Activated T-helper 1 cell treated with anti-CD3 and anti-CD28 coated beads, Interleukin-12 subunit alpha, Interleukin-12 subunit beta, Interleukin-2, Interleukin-4 antibody, amounts not matched to agents 30 ng/mL and 10 ng/mL and 1 ng/mL, durations not matched to agents 14 hours and 24 hours and 36 hours (primary cell): ENCODE measurements at regions not wholly inside any gene's neighbourhood (a gene's known extent, or its start where the extent isn't known, plus 50 kb on each side); places are given as distances from the start of the nearest gene placed in this dataset.
"Not testable (repeated sequence)": the region's sequence is repeated elsewhere in the genome, so short reads cannot be mapped to it uniquely, and the experiment has no call there.

Experiments
- DNase-seq: peaks from one replicate; pipeline ENCODE4 v3.0.0; 2021; ENCODE audit warnings: low spot score
- H3K27ac Mint-ChIP-seq: one replicate; pipeline ENCODE4 v1.8.0; 2021; ENCODE audit warnings: mild to moderate bottlenecking, mixed read lengths
- H3K27me3 Mint-ChIP-seq: one replicate; pipeline ENCODE4 v1.8.0; 2022; ENCODE audit warnings: mild to moderate bottlenecking, moderate library complexity, mixed read lengths; ENCODE audit not compliant: insufficient read depth
- H3K36me3 Mint-ChIP-seq: one replicate; pipeline ENCODE4 v1.8.0; 2021; ENCODE audit warnings: low read depth, mixed read lengths
- H3K4me1 Mint-ChIP-seq: one replicate; pipeline ENCODE4 v1.8.0; 2021; ENCODE audit warnings: low read depth, mixed read lengths
- H3K4me3 Mint-ChIP-seq: one replicate; pipeline ENCODE4 v1.8.0; 2021; ENCODE audit warnings: mild to moderate bottlenecking, moderate library complexity, mixed read lengths
- H3K9me3 Mint-ChIP-seq: one replicate; pipeline ENCODE4 v1.8.0; 2021; ENCODE audit warnings: mixed read lengths
- intact Hi-C: fragments of 100-400 bp; cut with micrococcal nuclease; formaldehyde crosslinking; loops from one replicate; pipeline ENCODE4 v1.15.1; 2024

- no peak overlapping the region for H3K27ac Mint-ChIP-seq
- no peak overlapping the region for H3K4me3 Mint-ChIP-seq
- H3K4me1 Mint-ChIP-seq = no peaks in the 10 kb centered on the region
Measured at GRCh38 chr6:65999288-65999791, 292.3 kb upstream of the EYS start.

GRCh38 chr6:65998544-65998943, 291.5 kb upstream of the EYS start:
- no peak overlapping the region for H3K27ac Mint-ChIP-seq

More at GRCh38 chr6:65999288-65999791, 292.3 kb upstream of the EYS start:
- Mint-ChIP-seq H3K9me3 (no peaks in the 10 kb centered on the region), H3K36me3 (no peaks in the 10 kb centered on the region), H3K27me3 (no peaks in the 10 kb centered on the region)
- intact Hi-C loops = no loop called here
- DNase-seq = no peak

GRCh38 chr6:65997539-65997938, 290.5 kb upstream of the EYS start:
- intact Hi-C loops = no loop called here
- no peaks in the 10 kb centered on the region for H3K27me3 Mint-ChIP-seq
- H3K36me3 Mint-ChIP-seq = no peaks in the 10 kb centered on the region
- H3K4me1 Mint-ChIP-seq = no peaks in the 10 kb centered on the region
- no peak for DNase-seq
- no peak overlapping the region for H3K27ac Mint-ChIP-seq
- H3K9me3 Mint-ChIP-seq = no peaks in the 10 kb centered on the region
- H3K4me3 Mint-ChIP-seq = no peak overlapping the region

More at GRCh38 chr6:65998544-65998943, 291.5 kb upstream of the EYS start:
- Mint-ChIP-seq H3K36me3 (no peaks in the 10 kb centered on the region), H3K9me3 (no peaks in the 10 kb centered on the region), H3K4me3 (no peak overlapping the region), H3K27me3 (no peaks in the 10 kb centered on the region), H3K4me1 (no peaks in the 10 kb centered on the region)
- intact Hi-C loops = no loop called here
- DNase-seq = no peak

- Mint-ChIP-seq H3K36me3 (no peaks in the 10 kb centered on the region), H3K27me3 (no peaks in the 10 kb centered on the region), H3K4me3 (no peak overlapping the region), H3K4me1 (no peaks in the 10 kb centered on the region), H3K27ac (no peak overlapping the region), H3K9me3 (no peaks in the 10 kb centered on the region)
- intact Hi-C loops = no loop called here
- no peak for DNase-seq
Measured at GRCh38 chr6:65996096-65996495, 289.1 kb upstream of the EYS start.

GRCh38 chr6:65989676-65990075, 282.6 kb upstream of the EYS start:
- intact Hi-C loops = no loop called here
- H3K36me3 Mint-ChIP-seq = no peaks in the 10 kb centered on the region
- H3K4me3 Mint-ChIP-seq = no peak overlapping the region

GRCh38 chr6:65988006-65988405, 281.0 kb upstream of the EYS start:
- Mint-ChIP-seq H3K27ac (no peak overlapping the region), H3K36me3 (no peaks in the 10 kb centered on the region), H3K4me1 (no peaks in the 10 kb centered on the region), H3K27me3 (no peaks in the 10 kb centered on the region), H3K4me3 (no peak overlapping the region), H3K9me3 (peaks cover 46% of the 10 kb centered on the region)
- intact Hi-C loops = no loop called here
- no peak for DNase-seq

More at GRCh38 chr6:65989676-65990075, 282.6 kb upstream of the EYS start:
- H3K27me3 Mint-ChIP-seq = no peaks in the 10 kb centered on the region
- no peaks in the 10 kb centered on the region for H3K4me1 Mint-ChIP-seq
- no peak for DNase-seq
- peaks cover 43% of the 10 kb centered on the region for H3K9me3 Mint-ChIP-seq
- no peak overlapping the region for H3K27ac Mint-ChIP-seq

GRCh38 chr6:65984089-65984488, 277.1 kb upstream of the EYS start:
- Mint-ChIP-seq H3K4me3 (no peak overlapping the region), H3K9me3 (peaks cover 52% of the 10 kb centered on the region), H3K27ac (no peak overlapping the region), H3K27me3 (no peaks in the 10 kb centered on the region), H3K4me1 (no peaks in the 10 kb centered on the region), H3K36me3 (no peaks in the 10 kb centered on the region)
- DNase-seq = no peak
- intact Hi-C loops = no loop called here

GRCh38 chr6:65979120-65979519, 272.1 kb upstream of the EYS start:
- intact Hi-C loops = no loop called here
- no peak overlapping the region for H3K27ac Mint-ChIP-seq
- no peaks in the 10 kb centered on the region for H3K4me1 Mint-ChIP-seq
- H3K27me3 Mint-ChIP-seq = no peaks in the 10 kb centered on the region
- no peak overlapping the region for H3K4me3 Mint-ChIP-seq
- no peak for DNase-seq
- peaks cover 16% of the 10 kb centered on the region for H3K9me3 Mint-ChIP-seq
- H3K36me3 Mint-ChIP-seq = no peaks in the 10 kb centered on the region

GRCh38 chr6:65971252-65971651, 264.2 kb upstream of the EYS start:
- DNase-seq, intact Hi-C loops, H3K9me3 Mint-ChIP-seq, H3K27me3 Mint-ChIP-seq, H3K36me3 Mint-ChIP-seq, H3K27ac Mint-ChIP-seq, H3K4me3 Mint-ChIP-seq, H3K4me1 Mint-ChIP-seq: not testable (repeated sequence)

- Mint-ChIP-seq H3K4me1 (no peaks in the 10 kb centered on the region), H3K4me3 (no peak overlapping the region), H3K27ac (no peak overlapping the region), H3K27me3 (no peaks in the 10 kb centered on the region), H3K36me3 (no peaks in the 10 kb centered on the region), H3K9me3 (peaks cover 7% of the 10 kb centered on the region)
- DNase-seq = no peak
- intact Hi-C loops = no loop called here
Measured at GRCh38 chr6:65964261-65964660, 257.2 kb upstream of the EYS start.

GRCh38 chr6:65955034-65955433, 248.0 kb upstream of the EYS start:
- H3K36me3 Mint-ChIP-seq = no peaks in the 10 kb centered on the region
- no peak overlapping the region for H3K27ac Mint-ChIP-seq
- DNase-seq = no peak
- H3K9me3 Mint-ChIP-seq = peaks cover 4% of the 10 kb centered on the region
- H3K4me3 Mint-ChIP-seq = no peak overlapping the region
- intact Hi-C loops = no loop called here
- H3K27me3 Mint-ChIP-seq = no peaks in the 10 kb centered on the region
- H3K4me1 Mint-ChIP-seq = no peaks in the 10 kb centered on the region

GRCh38 chr6:65948062-65948461, 241.0 kb upstream of the EYS start:
- Mint-ChIP-seq H3K4me3 (no peak overlapping the region), H3K27ac (no peak overlapping the region), H3K9me3 (peaks cover 4% of the 10 kb centered on the region), H3K27me3 (no peaks in the 10 kb centered on the region), H3K36me3 (no peaks in the 10 kb centered on the region), H3K4me1 (no peaks in the 10 kb centered on the region)
- intact Hi-C loops = no loop called here
- DNase-seq = no peak

GRCh38 chr6:65943548-65943947, 236.5 kb upstream of the EYS start:
- no peaks in the 10 kb centered on the region for H3K9me3 Mint-ChIP-seq
- H3K27me3 Mint-ChIP-seq = no peaks in the 10 kb centered on the region
- H3K27ac Mint-ChIP-seq = no peak overlapping the region
- intact Hi-C loops = no loop called here
- H3K36me3 Mint-ChIP-seq = no peaks in the 10 kb centered on the region
- no peak overlapping the region for H3K4me3 Mint-ChIP-seq
- no peaks in the 10 kb centered on the region for H3K4me1 Mint-ChIP-seq
- no peak for DNase-seq

GRCh38 chr6:65943051-65943450, 236.0 kb upstream of the EYS start:
- Mint-ChIP-seq H3K4me3 (no peak overlapping the region), H3K27ac (no peak overlapping the region), H3K4me1 (no peaks in the 10 kb centered on the region), H3K27me3 (no peaks in the 10 kb centered on the region), H3K36me3 (no peaks in the 10 kb centered on the region), H3K9me3 (peaks cover 4% of the 10 kb centered on the region)
- intact Hi-C loops = no loop called here
- DNase-seq = no peak
